Rectal smooth muscle tissue (tissue), 1 donor: ENCODE measurements at regions not wholly inside any gene's neighbourhood (a gene's known extent, or its start where the extent isn't known, plus 50 kb on each side); places are given as distances from the start of the nearest gene placed in this dataset.

ENCODE experiments used
- H3K27ac ChIP-seq: one replicate; pipeline ENCODE4 v1.7.0; 2013; ENCODE audit warnings: low read depth, low read length, inconsistent platforms
- H3K27me3 ChIP-seq: one replicate; pipeline ENCODE4 v1.7.0; 2013; ENCODE audit warnings: low read length; ENCODE audit not compliant: control insufficient read depth, insufficient read depth
- H3K36me3 ChIP-seq: one replicate; pipeline ENCODE4 v1.7.0; 2013; ENCODE audit warnings: low read length; ENCODE audit not compliant: control insufficient read depth, insufficient read depth
- H3K4me1 ChIP-seq: one replicate; pipeline ENCODE4 v1.7.0; 2013; ENCODE audit warnings: low read length; ENCODE audit not compliant: control insufficient read depth, insufficient read depth
- H3K4me3 ChIP-seq: one replicate; pipeline ENCODE4 v1.7.0; 2013; ENCODE audit warnings: low read length
- H3K9ac ChIP-seq: one replicate; pipeline ENCODE4 v1.7.0; 2013; ENCODE audit warnings: low read length

DNA sequence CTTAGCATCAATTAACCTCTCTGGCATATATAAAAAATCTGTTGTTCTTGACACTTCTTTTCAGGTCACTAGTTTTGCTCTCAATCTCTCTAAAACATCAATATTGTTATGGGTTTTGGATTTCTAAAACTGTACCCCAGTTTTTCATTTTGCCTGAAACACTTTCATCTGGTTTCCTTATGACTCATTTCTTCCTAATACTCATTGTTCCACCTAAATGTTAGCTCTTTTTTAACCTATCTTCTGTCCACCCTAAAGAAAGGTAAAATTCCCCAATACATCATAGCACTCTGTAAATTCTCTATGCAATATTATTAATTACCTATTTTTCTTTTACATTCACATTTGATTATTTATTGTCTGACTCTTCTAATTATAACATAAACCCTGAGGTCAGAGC lies 575.5 kb upstream of the NDST4 start:
- no peaks in the 10 kb centered on the region for H3K36me3 ChIP-seq
- no peak overlapping the region for H3K27ac ChIP-seq
- no peaks in the 10 kb centered on the region for H3K27me3 ChIP-seq
- no peak overlapping the region for H3K4me3 ChIP-seq
- H3K4me1 ChIP-seq, result no peaks in the 10 kb centered on the region
- H3K9ac ChIP-seq, result no peak overlapping the region

- Histone ChIP-seq H3K4me1 (no peaks in the 10 kb centered on the region), H3K4me3 (no peak overlapping the region), H3K9ac (no peak overlapping the region), H3K27me3 (no peaks in the 10 kb centered on the region), H3K36me3 (no peaks in the 10 kb centered on the region), H3K27ac (no peak overlapping the region)
These were observed 573.8 kb upstream of the NDST4 start for GRCh38 chr4:115687052-115687755.

GRCh38 chr4:115678425-115678941 lies 565.1 kb upstream of the NDST4 start:
- Histone ChIP-seq H3K36me3 (no peaks in the 10 kb centered on the region), H3K4me1 (no peaks in the 10 kb centered on the region), H3K27ac (no peak overlapping the region), H3K9ac (no peak overlapping the region), H3K27me3 (no peaks in the 10 kb centered on the region), H3K4me3 (no peak overlapping the region)

GRCh38 chr4:115675719-115676118 lies 562.3 kb upstream of the NDST4 start:
- H3K4me1 ChIP-seq, result no peaks in the 10 kb centered on the region
- H3K4me3 ChIP-seq, result no peak overlapping the region
- H3K27ac ChIP-seq, result no peak overlapping the region
- no peaks in the 10 kb centered on the region for H3K36me3 ChIP-seq
- H3K9ac ChIP-seq, result no peak overlapping the region
- no peaks in the 10 kb centered on the region for H3K27me3 ChIP-seq

DNA sequence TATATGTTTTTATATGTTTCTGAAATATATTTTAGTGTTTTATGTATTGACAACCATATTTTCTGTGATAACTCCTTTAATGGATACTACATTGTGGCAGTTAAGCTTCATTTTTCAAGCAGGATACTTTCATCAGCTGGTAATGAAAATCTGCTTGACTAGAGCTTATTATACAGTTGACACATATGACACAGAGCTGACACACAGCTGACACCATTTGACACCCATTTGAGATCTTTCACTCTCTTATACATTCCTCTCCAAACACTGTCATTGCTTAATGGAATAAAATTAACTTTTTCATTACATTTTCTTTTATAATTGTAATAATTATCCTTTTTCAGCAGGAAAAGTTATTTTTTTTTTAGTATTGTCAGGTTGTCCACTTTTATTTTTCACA lies 561.1 kb upstream of the NDST4 start:
- no peak overlapping the region for H3K4me3 ChIP-seq
- no peak overlapping the region for H3K27ac ChIP-seq
- no peaks in the 10 kb centered on the region for H3K4me1 ChIP-seq
- H3K36me3 ChIP-seq, result no peaks in the 10 kb centered on the region
- no peak overlapping the region for H3K9ac ChIP-seq
- no peaks in the 10 kb centered on the region for H3K27me3 ChIP-seq

- Histone ChIP-seq H3K9ac (no peak overlapping the region), H3K36me3 (no peaks in the 10 kb centered on the region)
These were observed 558.2 kb upstream of the NDST4 start for GRCh38 chr4:115671581-115671980.

GRCh38 chr4:115670930-115671329 lies 557.5 kb upstream of the NDST4 start:
- no peak overlapping the region for H3K9ac ChIP-seq
- no peak overlapping the region for H3K27ac ChIP-seq
- no peaks in the 10 kb centered on the region for H3K36me3 ChIP-seq
- H3K4me1 ChIP-seq, result no peaks in the 10 kb centered on the region
- no peak overlapping the region for H3K4me3 ChIP-seq
- no peaks in the 10 kb centered on the region for H3K27me3 ChIP-seq

More at GRCh38 chr4:115671581-115671980, 558.2 kb upstream of the NDST4 start:
- Histone ChIP-seq H3K27me3 (no peaks in the 10 kb centered on the region), H3K4me1 (no peaks in the 10 kb centered on the region), H3K27ac (no peak overlapping the region), H3K4me3 (no peak overlapping the region)

- Histone ChIP-seq H3K27me3 (no peaks in the 10 kb centered on the region), H3K4me1 (no peaks in the 10 kb centered on the region), H3K4me3 (no peak overlapping the region), H3K36me3 (no peaks in the 10 kb centered on the region), H3K9ac (no peak overlapping the region), H3K27ac (no peak overlapping the region)
These were observed 555.0 kb upstream of the NDST4 start for GRCh38 chr4:115668396-115668795.

GRCh38 chr4:115664285-115664684 lies 550.9 kb upstream of the NDST4 start:
- H3K27me3 ChIP-seq, result no peaks in the 10 kb centered on the region
- H3K9ac ChIP-seq, result no peak overlapping the region
- H3K4me1 ChIP-seq, result no peaks in the 10 kb centered on the region
- no peaks in the 10 kb centered on the region for H3K36me3 ChIP-seq
- no peak overlapping the region for H3K27ac ChIP-seq
- no peak overlapping the region for H3K4me3 ChIP-seq

GRCh38 chr4:115660465-115660864 lies 547.0 kb upstream of the NDST4 start:
- H3K4me3 ChIP-seq, result no peak overlapping the region
- no peaks in the 10 kb centered on the region for H3K36me3 ChIP-seq
- no peak overlapping the region for H3K9ac ChIP-seq
- H3K4me1 ChIP-seq, result no peaks in the 10 kb centered on the region
- no peak overlapping the region for H3K27ac ChIP-seq
- H3K27me3 ChIP-seq, result no peaks in the 10 kb centered on the region

DNA sequence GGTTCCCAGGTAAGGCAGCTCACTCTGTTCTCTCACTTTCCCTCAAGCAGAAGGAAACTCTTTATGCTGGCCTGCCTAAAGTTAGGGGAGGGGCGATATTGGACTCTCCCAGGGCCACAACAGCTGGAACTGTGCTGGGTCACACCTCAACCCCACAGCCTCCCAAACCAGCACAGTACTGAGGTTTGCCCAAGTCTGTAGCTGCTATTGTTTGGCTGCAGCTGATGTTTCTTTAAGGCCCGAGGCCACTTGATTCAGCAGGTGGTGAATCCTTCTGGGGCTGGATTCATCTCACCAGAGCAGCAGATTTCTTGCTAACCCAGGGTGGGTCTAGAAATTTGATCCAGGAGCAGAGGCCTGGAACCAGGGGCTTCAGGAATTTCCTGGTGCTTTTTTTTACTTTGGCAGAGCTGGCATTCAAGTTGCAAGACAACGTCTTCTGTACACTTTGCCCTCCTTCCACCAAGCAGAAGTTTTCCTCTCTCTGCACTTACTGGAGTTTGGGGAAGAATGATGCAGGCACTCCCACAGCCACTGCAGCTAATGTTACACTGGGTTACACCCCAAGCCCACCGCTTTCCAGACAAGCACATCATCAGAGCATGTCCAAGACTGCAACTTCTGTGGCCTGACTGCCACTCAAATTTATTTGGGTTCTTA lies 544.7 kb upstream of the NDST4 start:
- H3K36me3 ChIP-seq, result no peaks in the 10 kb centered on the region
- no peak overlapping the region for H3K27ac ChIP-seq
- H3K4me1 ChIP-seq, result no peaks in the 10 kb centered on the region
- no peak overlapping the region for H3K4me3 ChIP-seq
- no peak overlapping the region for H3K9ac ChIP-seq
- H3K27me3 ChIP-seq, result no peaks in the 10 kb centered on the region

- Histone ChIP-seq H3K9ac (no peak overlapping the region), H3K36me3 (no peaks in the 10 kb centered on the region), H3K4me1 (no peaks in the 10 kb centered on the region), H3K27ac (no peak overlapping the region), H3K27me3 (no peaks in the 10 kb centered on the region), H3K4me3 (no peak overlapping the region)
These were observed 542.2 kb upstream of the NDST4 start for GRCh38 chr4:115655626-115656025.

- Histone ChIP-seq H3K36me3 (no peaks in the 10 kb centered on the region), H3K4me1 (no peaks in the 10 kb centered on the region), H3K27ac (no peak overlapping the region), H3K4me3 (no peak overlapping the region), H3K9ac (no peak overlapping the region), H3K27me3 (no peaks in the 10 kb centered on the region)
These were observed 535.4 kb upstream of the NDST4 start for GRCh38 chr4:115648786-115649185.
